ENCODE measurements at regions not wholly inside any gene's neighbourhood (a gene's known extent, or its start where the extent isn't known, plus 50 kb on each side); places are given as distances from the start of the nearest gene placed in this dataset.
A peak's percentile ranks its signal among the peaks of the same experiment; 100 is the strongest.

GRCh38 chr6:157755032-157755745, 67.9 kb upstream of the SNX9 start:
- DNase-seq (ENCODE audit: extremely low read depth, insufficient read length) = no peak
- no peaks in the 10 kb centered on the region; the same call in none of the 2 replicates for H3K27me3 ChIP-seq (replicated peaks; ENCODE audit: control insufficient read depth, insufficient read depth, low read length)
- no peaks in the 10 kb centered on the region for H3K36me3 ChIP-seq (ENCODE audit: control insufficient read depth, insufficient read depth, low read length)
- no peak overlapping the region for H3K4me3 ChIP-seq (replicated peaks; ENCODE audit: low read depth, low read length)
- no peak for TF ChIP-seq CTCF (IDR thresholded peaks at IDR 0.05; ENCODE audit: insufficient read depth, low read length, poor library complexity, severe bottlenecking)

GRCh38 chr6:157755746-157756411, 67.2 kb upstream of the SNX9 start:
- Histone ChIP-seq H3K4me3 (replicated peaks; ENCODE audit: low read depth, low read length) (no peak overlapping the region), H3K27me3 (replicated peaks; ENCODE audit: control insufficient read depth, insufficient read depth, low read length) (no peaks in the 10 kb centered on the region; the same call in none of the 2 replicates), H3K36me3 (ENCODE audit: control insufficient read depth, insufficient read depth, low read length) (no peaks in the 10 kb centered on the region)
- no peak for TF ChIP-seq CTCF (IDR thresholded peaks at IDR 0.05; ENCODE audit: insufficient read depth, low read length, poor library complexity, severe bottlenecking)
- no peak for DNase-seq (ENCODE audit: extremely low read depth, insufficient read length)

GRCh38 chr6:157756708-157757429, 66.2 kb upstream of the SNX9 start:
- H3K4me3 ChIP-seq (replicated peaks; ENCODE audit: low read depth, low read length) = no peak overlapping the region
- H3K27me3 ChIP-seq (replicated peaks; ENCODE audit: control insufficient read depth, insufficient read depth, low read length) = no peaks in the 10 kb centered on the region; the same call in none of the 2 replicates
- H3K36me3 ChIP-seq (ENCODE audit: control insufficient read depth, insufficient read depth, low read length) = no peaks in the 10 kb centered on the region
- no peak for DNase-seq (ENCODE audit: extremely low read depth, insufficient read length)
- TF ChIP-seq CTCF (IDR thresholded peaks at IDR 0.05; ENCODE audit: insufficient read depth, low read length, poor library complexity, severe bottlenecking) = peak; percentile 89

GRCh38 chr6:157757430-157758403, 65.3 kb upstream of the SNX9 start:
- Histone ChIP-seq H3K4me3 (replicated peaks; ENCODE audit: low read depth, low read length) (no peak overlapping the region), H3K36me3 (ENCODE audit: control insufficient read depth, insufficient read depth, low read length) (no peaks in the 10 kb centered on the region), H3K27me3 (replicated peaks; ENCODE audit: control insufficient read depth, insufficient read depth, low read length) (no peaks in the 10 kb centered on the region; the same call in none of the 2 replicates)
- TF ChIP-seq CTCF (IDR thresholded peaks at IDR 0.05; ENCODE audit: insufficient read depth, low read length, poor library complexity, severe bottlenecking) = no peak
- no peak for DNase-seq (ENCODE audit: extremely low read depth, insufficient read length)

- no peaks in the 10 kb centered on the region; the same call in none of the 2 replicates for H3K27me3 ChIP-seq (replicated peaks; ENCODE audit: control insufficient read depth, insufficient read depth, low read length)
- no peak for TF ChIP-seq CTCF (IDR thresholded peaks at IDR 0.05; ENCODE audit: insufficient read depth, low read length, poor library complexity, severe bottlenecking)
Observed at GRCh38 chr6:157758516-157759023, 64.5 kb upstream of the SNX9 start.

More at GRCh38 chr6:157758516-157759023, 64.5 kb upstream of the SNX9 start:
- DNase-seq (ENCODE audit: extremely low read depth, insufficient read length) = no peak
- Histone ChIP-seq H3K36me3 (ENCODE audit: control insufficient read depth, insufficient read depth, low read length) (no peaks in the 10 kb centered on the region), H3K4me3 (replicated peaks; ENCODE audit: low read depth, low read length) (no peak overlapping the region)

Data from GM06990 (cell line).